Adrenal gland (tissue), 9 donors: ENCODE measurements at regions not wholly inside any gene's neighbourhood (a gene's known extent, or its start where the extent isn't known, plus 50 kb on each side); places are given as distances from the start of the nearest gene placed in this dataset.

Experiments used
- DNase-seq, 7 donors: peaks; one replicate each; pipeline ENCODE4 v3.0.0-alpha.2; 2019 to 2020
- H3K27ac ChIP-seq, 5 donors: fragments of 200-600 bp; sonication (generic) in 4 of 5; 1 replicate in 3 of 5; 2 replicates in 2 of 5; pipeline versions ENCODE4 v1.5.1 to v1.8.0; 2016 to 2020; ENCODE audit warnings: mild to moderate bottlenecking in 1 of 5
- H3K27me3 ChIP-seq: fragments of 200-600 bp; 2 replicates; pipeline ENCODE4 v1.8.0; 2021
- H3K36me3 ChIP-seq, 2 donors: fragments of 200-600 bp; replicated peaks in 1 of 2; 1 replicate in 1 of 2; 2 replicates in 1 of 2; pipeline versions ENCODE4 v1.5.1 to v1.8.0; 2018 to 2022
- H3K4me1 ChIP-seq, 2 donors: fragments of 200-600 bp; replicated peaks in 1 of 2; 1 replicate in 1 of 2; 2 replicates in 1 of 2; pipeline versions ENCODE4 v1.5.1 to v1.8.0; 2018 to 2021
- H3K4me3 ChIP-seq, 4 donors: fragments of 200-600 bp; sonication (generic) in 3 of 4; one replicate each; pipeline ENCODE4 v1.5.1; 2016 to 2018
- H3K9me3 ChIP-seq, 3 donors: fragments of 200-600 bp; sonication (generic) in 1 of 3; replicated peaks in 1 of 3; 1 replicate in 2 of 3; 2 replicates in 1 of 3; pipeline versions ENCODE4 v1.5.1 to v1.8.0; 2016 to 2021
- POLR2A ChIP-seq, 2 donors: fragments of 450-650 bp; IDR thresholded peaks; one replicate each; pipeline ENCODE4 v1.6.1; 2017; ENCODE audit warnings: antibody characterized with exemption in 2 of 2, mild to moderate bottlenecking in 2 of 2, moderate library complexity in 1 of 2
- WGBS, 4 donors: extraction: QIAGEN DNeasy Blood & Tissue Kit in 2 of 4; methylation state at CpG; one replicate each; pipeline versions ENCODE4 v1.1.5 to v1.1.7; 2013 to 2017; 5-methylcytosine and 5-hydroxymethylcytosine counted together
- intact Hi-C, 2 donors: fragments of 100-400 bp; cut with DNase I; formaldehyde crosslinking; loops; one replicate each; pipeline versions ENCODE4 v1.14.1 to v1.15.0; 2022 to 2023
- TF ChIP-seq, protein P1 (sequence below), 6 experiments: fragments of 450-650 bp in 4 of 6; fragments of 200-600 bp in 2 of 6; sonication (generic) in 1 of 6; IDR thresholded peaks; 1 replicate in 5 of 6; 2 replicates in 1 of 6; pipeline versions ENCODE4 v1.5.1 to v1.8.0; 2016 to 2021; ENCODE audit warnings: antibody characterized with exemption in 6 of 6, mild to moderate bottlenecking in 2 of 6, moderate library complexity in 1 of 6
- donor health status: healthy with polysubstance abuse.
- donor health status: Bipolar disorder and iron deficiency.
- donor health status: DM: yes; HTN: yes; CAD: no.
- donor health status: DM: no; HTN: no; CAD: no.
- donor health status: DM: no; HTN: no; CAD: no.

DNA sequence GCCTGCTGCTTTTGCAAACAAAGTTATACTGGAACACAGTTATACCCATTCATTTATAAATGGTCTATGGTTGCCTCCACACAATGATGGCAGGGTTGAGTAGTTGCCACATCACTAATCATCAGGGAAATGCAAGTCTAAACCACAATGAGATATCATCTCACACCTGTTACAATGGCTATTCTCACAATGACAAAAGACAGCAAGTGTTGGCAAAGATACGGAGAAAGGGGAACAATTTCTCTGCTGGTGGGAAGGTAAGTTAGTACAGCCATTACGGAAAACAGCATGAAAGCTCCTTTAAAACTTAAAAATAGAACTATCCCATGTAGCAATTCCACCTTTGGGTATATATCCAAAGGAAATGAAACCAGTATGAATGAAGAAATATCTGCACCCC lies 261.4 kb downstream of the TJP1 start:
- no peaks in the 10 kb centered on the region for H3K4me1 ChIP-seq
- 68 to 95% (median 82%) methylated on average over 2 of the region's 2 CpGs for WGBS, 4 donors
- no peak for DNase-seq
- H3K27ac ChIP-seq = no peak overlapping the region
- no peaks in the 10 kb centered on the region for H3K9me3 ChIP-seq
- H3K36me3 ChIP-seq = no peaks in the 10 kb centered on the region
- intact Hi-C loops = loop anchor here in 1 of 2 donors (10.0 kb wide), 1 partner anchor 56 kb away; no protein-coding TSS in a partner anchor
- no peak overlapping the region for H3K4me3 ChIP-seq
- TF ChIP-seq, protein P1, sequence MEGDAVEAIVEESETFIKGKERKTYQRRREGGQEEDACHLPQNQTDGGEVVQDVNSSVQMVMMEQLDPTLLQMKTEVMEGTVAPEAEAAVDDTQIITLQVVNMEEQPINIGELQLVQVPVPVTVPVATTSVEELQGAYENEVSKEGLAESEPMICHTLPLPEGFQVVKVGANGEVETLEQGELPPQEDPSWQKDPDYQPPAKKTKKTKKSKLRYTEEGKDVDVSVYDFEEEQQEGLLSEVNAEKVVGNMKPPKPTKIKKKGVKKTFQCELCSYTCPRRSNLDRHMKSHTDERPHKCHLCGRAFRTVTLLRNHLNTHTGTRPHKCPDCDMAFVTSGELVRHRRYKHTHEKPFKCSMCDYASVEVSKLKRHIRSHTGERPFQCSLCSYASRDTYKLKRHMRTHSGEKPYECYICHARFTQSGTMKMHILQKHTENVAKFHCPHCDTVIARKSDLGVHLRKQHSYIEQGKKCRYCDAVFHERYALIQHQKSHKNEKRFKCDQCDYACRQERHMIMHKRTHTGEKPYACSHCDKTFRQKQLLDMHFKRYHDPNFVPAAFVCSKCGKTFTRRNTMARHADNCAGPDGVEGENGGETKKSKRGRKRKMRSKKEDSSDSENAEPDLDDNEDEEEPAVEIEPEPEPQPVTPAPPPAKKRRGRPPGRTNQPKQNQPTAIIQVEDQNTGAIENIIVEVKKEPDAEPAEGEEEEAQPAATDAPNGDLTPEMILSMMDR (IDR thresholded peaks at IDR 0.05) = no peak
- no peaks in the 10 kb centered on the region for H3K27me3 ChIP-seq

DNA sequence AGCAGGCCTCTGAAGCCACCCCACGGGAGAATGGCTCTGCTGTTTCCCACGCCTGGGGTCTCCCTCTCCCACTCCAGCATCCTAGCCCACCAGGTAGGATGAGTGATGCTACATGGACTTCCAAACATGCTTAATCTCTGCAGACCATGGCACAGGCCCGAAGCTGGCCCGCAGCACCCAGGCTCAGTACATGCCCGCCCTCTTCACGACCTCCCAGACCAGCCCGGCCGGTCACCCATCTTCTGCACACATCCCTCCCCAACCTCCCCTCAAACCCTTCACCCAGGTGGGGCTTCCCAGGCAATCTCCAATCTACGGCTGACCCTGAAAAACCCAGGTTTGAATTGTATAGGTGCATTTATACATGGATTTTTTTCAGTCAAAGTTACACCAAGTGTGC lies 264.0 kb downstream of the TJP1 start:
- Histone ChIP-seq H3K9me3 (no peaks in the 10 kb centered on the region), H3K4me1 (no peaks in the 10 kb centered on the region), H3K27me3 (no peaks in the 10 kb centered on the region), H3K36me3 (no peaks in the 10 kb centered on the region), H3K4me3 (no peak overlapping the region), H3K27ac (no peak overlapping the region)
- DNase-seq = no peak
- WGBS, 4 donors = 85 to 93% (median 88%) methylated on average over 6 to 9 of the region's 9 CpGs
- TF ChIP-seq, protein P1 (IDR thresholded peaks at IDR 0.05) = no peak
- no peak for TF ChIP-seq POLR2A (IDR thresholded peaks at IDR 0.05)
- intact Hi-C loops = no loop called here

DNA sequence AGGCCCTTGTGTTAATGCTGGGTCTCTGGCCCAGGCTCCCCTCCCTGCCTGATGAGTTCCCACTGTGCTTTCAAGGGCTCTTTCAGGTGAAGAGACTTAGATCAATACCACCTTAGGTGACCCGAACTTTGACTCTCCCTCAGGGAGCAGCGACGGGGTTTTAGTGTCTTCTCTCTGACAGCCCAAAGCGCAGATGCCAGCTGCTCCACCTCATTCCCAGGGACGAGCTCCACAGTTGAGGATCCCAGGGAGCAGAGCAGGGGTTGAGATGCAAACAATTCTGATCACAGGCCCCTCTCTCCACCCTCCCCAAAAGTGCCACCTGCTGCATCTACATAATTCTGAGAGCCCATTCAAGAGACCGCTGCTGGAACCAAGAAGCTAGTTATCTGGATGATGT lies 265.1 kb downstream of the TJP1 start:
- Histone ChIP-seq H3K27ac (no peak overlapping the region), H3K27me3 (no peaks in the 10 kb centered on the region), H3K36me3 (no peaks in the 10 kb centered on the region), H3K4me1 (no peaks in the 10 kb centered on the region), H3K4me3 (no peak overlapping the region), H3K9me3 (no peaks in the 10 kb centered on the region)
- intact Hi-C loops = no loop called here
- WGBS, 4 donors = 80 to 84% (median 82%) methylated on average over 6 of the region's 6 CpGs
- TF ChIP-seq POLR2A (IDR thresholded peaks at IDR 0.05) = no peak
- TF ChIP-seq, protein P1 (IDR thresholded peaks at IDR 0.05) = no peak
- no peak for DNase-seq

DNA sequence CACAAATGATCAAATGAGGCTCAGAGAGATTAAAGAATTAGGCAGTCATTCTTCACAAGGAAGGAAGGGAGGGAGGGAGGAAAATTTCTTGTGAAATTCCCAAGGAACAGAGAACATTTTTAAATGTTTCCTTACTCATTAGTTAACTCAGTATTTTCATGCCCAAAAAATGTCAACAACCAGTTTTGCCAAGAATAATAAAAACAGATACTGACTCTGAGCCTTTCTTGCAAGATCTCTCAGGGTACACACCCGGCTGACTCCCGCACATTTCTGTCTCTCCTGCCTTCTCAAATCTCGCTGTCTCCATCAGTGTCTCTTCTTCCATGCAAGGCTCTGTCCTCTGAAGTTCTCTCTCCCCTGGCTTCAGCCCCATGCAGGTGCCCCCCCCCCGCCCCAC lies 265.9 kb downstream of the TJP1 start:
- 48 to 71% (median 65%) methylated on average over 4 of the region's 4 CpGs for WGBS, 4 donors

More for the DNA sequence above, 265.9 kb downstream of the TJP1 start:
- TF ChIP-seq, protein P1 (IDR thresholded peaks at IDR 0.05) = no peak
- no peak for TF ChIP-seq POLR2A (IDR thresholded peaks at IDR 0.05)
- Histone ChIP-seq H3K4me1 (no peaks in the 10 kb centered on the region), H3K36me3 (no peaks in the 10 kb centered on the region), H3K4me3 (no peak overlapping the region), H3K27ac (peak overlapping the region in 1 of 5 donors; percentile 16), H3K27me3 (no peaks in the 10 kb centered on the region), H3K9me3 (no peaks in the 10 kb centered on the region)
- no peak for DNase-seq
- intact Hi-C loops = no loop called here
